ENCODE measurements at regions not wholly inside any gene's neighbourhood (a gene's known extent, or its start where the extent isn't known, plus 50 kb on each side); places are given as distances from the start of the nearest gene placed in this dataset.

DNA sequence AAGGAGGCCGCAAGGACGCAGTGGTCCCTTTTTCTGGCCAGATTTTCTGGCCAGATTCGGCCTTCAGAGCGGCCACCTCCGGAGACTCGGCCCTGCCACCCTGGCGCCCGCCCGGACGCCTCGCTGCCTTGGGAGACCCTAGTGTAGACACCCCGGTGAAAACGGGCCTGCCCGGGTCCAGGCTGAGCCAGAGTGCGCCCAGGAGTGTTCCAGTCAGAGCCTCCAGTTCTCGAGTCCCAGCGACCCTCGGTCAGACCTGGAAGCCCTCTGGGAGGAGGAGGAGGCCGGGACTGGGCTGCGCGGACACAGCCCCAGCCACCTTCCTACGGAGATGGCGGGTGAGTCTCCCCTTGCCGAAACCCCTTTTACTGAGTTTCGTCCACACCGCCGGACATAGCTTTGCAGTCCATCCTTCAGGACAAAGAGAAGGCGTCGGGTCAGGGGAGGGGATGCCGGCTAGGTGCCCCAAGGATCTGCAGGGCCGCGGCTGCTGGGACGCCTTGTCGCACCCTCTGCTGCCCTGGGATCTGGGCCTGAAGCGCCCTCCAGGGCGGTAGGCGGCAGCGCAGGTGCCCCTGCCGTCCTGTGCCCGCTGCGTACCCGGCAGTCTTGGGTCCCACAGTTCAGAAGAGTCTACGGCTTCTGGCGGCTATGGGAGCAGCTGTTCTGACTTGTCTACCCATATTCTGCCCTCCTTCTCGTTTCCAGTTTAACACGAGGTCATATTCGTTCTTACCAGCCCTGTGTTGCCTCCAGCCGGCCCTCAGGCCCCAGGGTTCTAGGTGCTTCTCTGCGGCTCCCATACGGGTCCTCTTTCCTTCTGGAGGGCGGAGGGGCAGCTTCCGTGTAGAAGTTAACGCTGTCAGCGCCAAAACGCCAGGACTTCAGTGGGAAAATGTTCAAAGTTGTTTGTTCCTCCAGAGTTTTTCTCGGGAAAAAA is 1771.7 kb upstream of the CDH9 start:
- TF ChIP-seq GATA2 (IDR thresholded peaks at IDR 0.05; ENCODE audit: low read depth, low read length) (no peak), GATA3 (IDR thresholded peaks at IDR 0.05; ENCODE audit: low read depth, low read length) (no peak)
